Body of pancreas (tissue), 4 donors: ENCODE measurements at regions not wholly inside any gene's neighbourhood (a gene's known extent, or its start where the extent isn't known, plus 50 kb on each side); places are given as distances from the start of the nearest gene placed in this dataset.

Experiments used
- CTCF ChIP-seq, 7 experiments: fragments of 450-650 bp in 4 of 7; fragments of 200-600 bp in 3 of 7; sonication (generic) in 3 of 7; IDR thresholded peaks; one replicate each; pipeline ENCODE4 v1.5.1; 2016 to 2019; ENCODE audit warnings: antibody characterized with exemption in 7 of 7
- POLR2A ChIP-seq, 3 donors: fragments of 450-650 bp; IDR thresholded peaks; one replicate each; pipeline ENCODE4 v1.6.1; 2016; ENCODE audit warnings: antibody characterized with exemption in 3 of 3, mild to moderate bottlenecking in 2 of 3

GRCh38 chr12:91937706-91938105, 207.9 kb downstream of the BTG1 start:
- TF ChIP-seq CTCF (IDR thresholded peaks at IDR 0.05) (no peak), POLR2A (IDR thresholded peaks at IDR 0.05) (no peak)
